ENCODE measurements at regions not wholly inside any gene's neighbourhood (a gene's known extent, or its start where the extent isn't known, plus 50 kb on each side); places are given as distances from the start of the nearest gene placed in this dataset.

DNA sequence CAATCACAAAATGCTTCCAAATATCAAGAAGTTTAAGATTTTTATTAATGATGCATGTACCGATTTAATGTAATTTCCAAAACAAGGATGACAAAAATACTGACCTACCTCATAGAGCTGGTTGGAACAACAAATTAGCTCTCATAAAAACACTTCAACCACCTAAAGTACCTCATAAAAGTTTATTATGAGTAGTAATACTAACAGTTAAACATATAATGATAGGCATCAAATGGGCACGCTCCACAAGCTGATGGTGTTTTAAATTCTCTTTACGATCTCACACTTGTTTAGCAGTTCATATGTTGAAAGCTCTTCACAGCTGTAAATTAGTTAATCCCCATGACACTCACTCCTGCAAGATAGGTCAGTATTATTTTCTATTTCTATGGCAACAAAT, 150.0 kb upstream of the KIF2A start:
- TF ChIP-seq YY1 (IDR thresholded peaks at IDR 0.05; ENCODE audit: insufficient read depth, insufficient read length) (no peak), ZNF274 (IDR thresholded peaks at IDR 0.05; ENCODE audit: low read depth, low read length) (no peak), SUZ12 (IDR thresholded peaks at IDR 0.05; ENCODE audit: extremely low read depth, insufficient read depth, insufficient read length) (no peak)

Measured in NT2/D1 (cell line).